ENCODE measurements at regions not wholly inside any gene's neighbourhood (a gene's known extent, or its start where the extent isn't known, plus 50 kb on each side); places are given as distances from the start of the nearest gene placed in this dataset.

DNA sequence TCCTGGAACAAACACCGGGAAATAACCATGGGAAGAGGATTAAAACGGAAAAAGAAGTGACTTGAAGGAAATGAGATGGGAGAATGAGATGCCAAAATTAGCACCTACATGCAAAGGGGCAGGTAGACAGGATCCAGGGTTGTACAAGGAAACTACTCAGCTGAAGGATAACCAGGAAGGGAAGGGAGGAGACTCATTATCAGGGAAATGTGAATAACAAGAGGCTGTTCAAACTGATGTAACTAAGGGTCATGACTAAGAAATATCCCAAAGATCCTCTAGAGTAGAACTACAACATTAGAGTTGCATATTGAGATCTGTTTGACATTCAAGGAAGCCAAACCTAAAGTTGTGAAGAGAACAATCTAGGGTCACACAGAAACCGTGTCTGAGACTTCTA is 166.2 kb upstream of the SP8 start:
- no peak for DNase-seq

DNA sequence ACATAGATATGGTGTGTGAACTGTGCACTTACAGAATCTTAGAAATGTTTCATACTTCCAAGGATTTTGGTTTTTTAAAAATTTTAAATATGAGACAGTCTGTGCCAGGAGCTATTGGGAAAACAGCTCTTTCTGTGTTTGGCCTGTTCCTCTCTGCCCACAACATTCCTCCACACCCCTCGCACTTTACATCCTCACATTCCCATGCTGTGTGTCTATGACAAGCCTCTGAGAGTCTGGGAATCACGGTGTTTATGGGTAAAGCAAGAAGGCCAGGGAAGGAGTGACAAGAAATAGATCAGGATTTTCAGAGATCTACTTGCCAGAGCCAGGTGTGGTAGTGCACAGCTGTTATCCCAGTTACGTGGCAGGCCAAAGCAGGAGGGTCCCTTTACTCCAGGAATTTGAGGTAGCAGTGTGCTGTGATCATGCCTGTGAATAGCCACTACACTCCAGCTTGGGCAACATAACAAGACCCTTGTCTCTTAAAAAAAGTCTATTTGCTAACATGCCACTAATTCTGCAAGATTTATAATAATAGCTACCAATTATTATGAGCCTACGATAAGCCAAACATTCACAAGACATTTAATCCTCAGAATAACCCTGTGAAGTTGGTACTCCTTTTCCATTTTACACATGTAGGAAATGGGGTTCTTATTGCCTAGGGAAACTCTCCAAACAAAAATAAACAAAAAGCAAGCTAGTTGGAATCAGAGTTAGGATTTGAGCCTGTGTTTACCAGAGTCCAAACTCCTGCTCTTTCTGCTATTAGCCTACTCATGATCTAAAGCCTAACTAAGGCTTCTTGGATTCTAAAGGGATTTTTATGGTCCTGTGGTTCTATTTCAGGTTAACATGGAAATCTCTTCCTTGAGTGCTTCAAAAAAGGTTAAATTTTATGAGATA is 168.3 kb upstream of the SP8 start:
- DNase-seq = no peak

DNA sequence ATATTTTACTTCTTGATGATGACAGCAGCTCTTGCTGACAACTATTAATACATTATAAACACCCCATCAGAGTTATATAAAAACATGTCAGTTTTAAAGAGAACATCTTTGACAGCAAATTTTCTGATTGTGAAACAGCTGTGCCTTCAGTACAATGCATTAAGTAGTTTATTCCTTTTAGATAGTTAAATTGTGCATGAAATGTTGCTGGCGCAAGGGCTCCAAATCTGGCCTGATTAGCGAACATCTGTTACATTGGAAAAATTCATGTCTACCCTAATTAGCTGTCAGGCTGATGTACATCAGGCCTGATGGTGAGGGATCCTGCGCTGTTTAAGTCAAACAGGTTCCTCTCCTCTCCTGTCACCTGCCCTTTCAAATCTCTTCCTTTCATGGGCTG is 171.9 kb upstream of the SP8 start:
- DNase-seq = no peak

DNA sequence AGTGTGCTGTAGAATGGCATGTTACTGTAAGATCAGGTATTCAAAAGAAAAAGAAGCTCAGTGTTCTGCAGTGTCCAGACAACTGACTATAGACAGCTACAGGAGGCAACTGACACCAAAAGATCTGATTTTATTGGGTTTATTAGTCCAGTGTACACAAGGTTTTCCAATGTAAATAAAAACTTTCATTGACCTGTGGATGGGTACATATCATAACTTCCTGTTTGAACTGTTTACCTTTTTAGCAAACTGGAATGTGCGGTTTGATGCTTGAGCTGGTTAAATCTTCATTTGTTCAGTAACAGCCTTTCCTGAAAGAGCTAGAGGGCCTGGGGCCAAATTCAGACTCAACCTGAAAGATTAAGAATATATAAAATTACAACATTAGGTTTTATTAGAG is 172.6 kb upstream of the SP8 start:
- DNase-seq = no peak

DNA sequence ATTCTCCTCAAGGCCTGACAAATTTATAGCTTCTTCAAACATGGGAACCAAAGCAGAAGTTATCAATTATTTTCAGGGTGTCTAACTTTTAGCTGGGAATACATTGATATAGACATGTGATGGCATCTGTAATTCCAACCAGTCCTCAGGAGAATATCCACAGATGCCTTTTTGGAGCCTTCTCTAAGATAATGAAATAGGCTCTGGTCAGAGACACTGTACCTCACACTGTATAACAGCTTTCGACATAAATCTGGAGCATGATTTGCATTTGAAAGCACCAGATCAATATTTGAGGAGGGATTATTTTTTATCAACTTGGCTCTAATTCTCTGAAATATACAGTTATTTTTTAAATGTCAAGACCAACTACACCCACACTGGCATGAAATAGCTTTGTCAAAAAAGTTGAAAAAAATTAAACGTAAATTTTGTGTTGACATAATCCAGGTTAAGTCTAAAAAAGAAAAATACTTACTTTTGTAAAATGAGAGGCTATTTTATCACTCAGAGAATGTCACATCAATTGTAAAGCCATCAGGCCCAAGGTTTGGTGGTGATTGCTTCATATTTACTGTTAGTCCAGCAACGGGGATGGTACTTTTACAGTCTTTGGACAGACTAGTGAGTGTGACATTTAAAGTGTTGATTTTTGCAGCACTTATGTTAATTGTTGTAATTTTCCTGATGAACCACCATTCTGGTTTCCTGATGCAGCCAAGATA is 177.0 kb upstream of the SP8 start:
- no peak for DNase-seq

DNA sequence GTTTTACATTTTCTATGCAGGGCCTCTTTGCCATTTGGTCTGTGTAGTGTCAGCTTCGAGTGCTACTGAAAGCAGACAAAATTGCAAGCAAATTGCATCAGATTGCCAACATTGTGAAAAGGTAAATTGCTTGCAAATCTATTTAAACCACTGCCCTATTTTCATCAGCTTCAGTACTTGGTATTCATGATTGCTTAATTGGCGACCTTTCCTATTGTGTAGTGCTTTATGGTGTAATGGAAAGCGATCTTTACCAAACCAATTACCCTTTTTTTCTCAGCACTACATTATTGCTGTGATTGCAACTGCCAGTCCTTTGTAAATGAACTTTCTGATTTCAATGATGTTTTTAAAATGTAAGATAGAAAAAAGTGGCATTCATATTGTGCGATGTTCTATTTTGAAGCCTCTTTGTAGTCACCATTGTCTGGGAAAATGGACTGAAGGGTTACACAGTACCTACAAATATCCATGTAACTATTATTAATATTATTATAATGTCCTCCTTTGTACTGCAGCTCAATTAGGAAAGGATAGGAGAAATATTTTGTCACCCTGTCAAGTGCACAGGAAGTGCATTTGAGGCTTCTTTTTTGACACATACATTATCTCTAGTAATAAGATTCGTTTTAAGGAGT is 177.7 kb upstream of the SP8 start:
- no peak for DNase-seq

DNA sequence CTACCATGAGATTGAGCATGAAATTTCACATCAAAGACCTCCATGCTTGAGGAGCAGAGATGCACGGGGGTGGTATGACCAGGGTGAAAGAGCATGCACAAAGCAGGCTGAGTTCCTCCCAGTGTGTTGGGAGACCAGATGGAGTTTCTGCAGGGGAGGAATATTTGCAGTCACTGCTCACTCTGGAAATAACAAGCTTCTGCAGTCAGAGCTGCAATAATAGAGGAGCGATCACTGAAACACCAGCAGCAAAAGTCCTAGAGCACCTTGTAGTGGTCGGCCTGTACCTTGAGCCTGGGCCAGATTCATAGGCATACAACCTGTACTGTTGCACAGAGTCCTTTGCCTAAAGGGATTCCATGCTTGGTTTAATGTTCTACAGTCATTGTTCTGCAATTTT is 184.5 kb upstream of the SP8 start:
- DNase-seq = no peak

DNA sequence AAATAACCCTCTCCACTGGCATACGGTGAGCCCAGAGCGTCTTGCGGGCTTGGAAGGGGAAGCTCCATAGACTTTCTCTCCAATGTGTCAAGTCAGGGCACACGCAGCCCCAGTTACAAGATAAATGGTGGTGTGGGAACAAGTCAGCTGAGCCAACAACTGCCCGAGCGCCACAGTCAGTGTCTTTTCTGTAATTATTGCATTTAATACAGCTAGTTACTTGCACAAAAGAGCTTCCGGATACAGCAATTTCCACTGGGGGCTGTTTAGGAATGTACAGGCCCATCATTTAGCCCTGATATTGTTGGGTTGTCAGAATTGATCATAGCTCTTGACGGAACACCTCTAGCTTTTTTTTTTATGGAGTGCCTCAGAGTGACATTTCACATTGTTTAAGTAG is 193.5 kb upstream of the SP8 start:
- DNase-seq = no peak

DNA sequence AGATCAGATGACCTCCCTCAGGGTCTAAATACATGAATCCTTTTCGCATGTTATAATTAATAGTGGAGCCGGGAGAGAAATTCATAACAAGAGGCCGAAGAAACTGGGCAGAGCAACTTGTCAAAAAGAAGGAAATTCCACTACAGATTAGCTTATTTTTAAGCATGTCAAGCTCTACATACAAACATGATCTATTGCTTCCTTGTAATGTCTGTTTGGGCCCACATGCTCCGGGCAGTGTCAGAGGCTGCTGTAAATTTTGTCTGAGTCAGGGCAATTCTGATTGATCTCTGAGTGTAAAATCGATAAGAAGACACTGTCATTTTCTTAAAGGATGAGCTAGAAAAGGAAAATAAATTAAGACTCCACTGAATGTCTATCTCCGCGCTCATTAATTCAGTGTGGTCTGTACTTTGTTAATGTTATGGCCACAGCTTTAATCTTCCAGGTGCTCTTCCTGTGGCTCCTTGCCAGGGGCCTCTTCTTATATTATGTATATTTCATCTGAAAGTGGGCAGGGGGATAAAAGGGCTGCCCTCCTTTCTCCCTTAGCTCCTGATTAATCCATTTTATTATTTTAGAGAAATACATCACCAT is 194.1 kb upstream of the SP8 start:
- DNase-seq = no peak

DNA sequence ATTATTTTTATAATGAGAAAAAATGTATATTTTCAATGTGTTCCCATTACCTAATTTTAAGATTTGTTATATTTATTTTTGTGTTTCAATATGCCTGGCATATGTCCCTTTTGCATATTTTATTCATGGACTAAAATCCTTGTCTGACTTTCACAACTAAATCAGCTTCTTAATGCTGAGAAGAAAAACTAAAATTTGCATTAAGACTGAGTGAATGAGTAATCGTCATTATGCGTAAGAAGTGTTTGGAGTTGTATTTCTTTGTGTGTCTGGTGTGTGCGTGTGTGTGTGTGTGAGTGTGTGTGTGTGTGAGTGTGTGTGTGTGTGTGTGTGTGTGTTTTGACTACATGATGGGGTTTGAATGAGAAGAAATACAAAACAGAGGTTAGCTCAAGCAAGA is 201.7 kb upstream of the SP8 start:
- DNase-seq = no peak

DNA sequence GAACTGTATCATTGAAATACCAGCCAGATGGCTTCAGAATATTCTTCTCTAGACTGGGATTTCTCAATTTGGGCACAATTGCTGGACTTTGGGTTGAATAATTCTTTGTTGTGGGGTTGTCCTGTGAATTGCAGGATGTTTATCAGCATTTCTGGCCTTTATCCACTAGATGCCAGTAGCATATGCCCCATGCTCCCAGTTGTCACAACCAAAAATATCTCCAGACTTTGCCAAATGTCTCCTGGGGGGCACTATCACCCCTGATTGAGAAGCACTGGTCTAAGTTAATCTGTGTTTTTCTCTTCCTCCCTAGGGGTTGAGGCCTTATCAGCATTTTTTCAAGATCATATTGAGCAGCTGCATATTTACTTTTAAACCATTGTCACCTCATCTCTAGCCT is 204.9 kb upstream of the SP8 start:
- DNase-seq = no peak

DNA sequence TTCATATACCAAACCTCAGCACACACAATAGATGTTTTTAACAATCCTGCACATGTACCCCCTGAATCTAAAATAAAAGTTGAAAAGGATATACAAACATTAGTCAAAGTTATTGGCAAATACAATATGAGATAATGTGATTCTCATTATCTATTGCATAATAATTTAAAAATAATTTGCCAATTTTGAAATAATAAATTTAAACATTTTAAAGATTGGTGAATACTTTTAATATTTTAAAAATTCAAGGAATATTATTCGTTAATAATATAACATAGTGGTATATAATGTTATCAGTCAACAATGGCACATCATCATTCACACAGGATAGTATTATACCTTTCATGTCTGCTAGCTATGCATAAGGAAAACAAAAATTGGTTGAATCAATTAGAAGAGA is 207.0 kb upstream of the SP8 start:
- no peak for DNase-seq

DNA sequence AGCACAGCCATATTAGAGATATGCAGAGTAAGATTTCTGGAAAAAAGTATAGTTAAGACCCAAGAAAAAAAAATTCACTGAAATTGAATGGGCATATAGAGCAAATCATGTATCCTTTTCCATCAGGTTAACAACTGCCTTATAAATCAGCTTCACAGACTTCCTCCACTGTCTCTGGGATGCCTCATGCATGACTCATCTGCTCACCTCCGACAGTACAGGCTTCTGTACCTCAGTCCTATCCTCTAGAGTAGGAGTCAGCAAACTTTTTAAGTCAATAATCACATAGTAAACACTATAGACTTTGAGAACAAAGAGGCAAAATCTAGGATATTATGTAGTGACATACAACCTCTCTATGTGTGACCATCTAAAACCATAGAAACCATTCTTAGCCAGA is 211.6 kb upstream of the SP8 start:
- DNase-seq = no peak

DNA sequence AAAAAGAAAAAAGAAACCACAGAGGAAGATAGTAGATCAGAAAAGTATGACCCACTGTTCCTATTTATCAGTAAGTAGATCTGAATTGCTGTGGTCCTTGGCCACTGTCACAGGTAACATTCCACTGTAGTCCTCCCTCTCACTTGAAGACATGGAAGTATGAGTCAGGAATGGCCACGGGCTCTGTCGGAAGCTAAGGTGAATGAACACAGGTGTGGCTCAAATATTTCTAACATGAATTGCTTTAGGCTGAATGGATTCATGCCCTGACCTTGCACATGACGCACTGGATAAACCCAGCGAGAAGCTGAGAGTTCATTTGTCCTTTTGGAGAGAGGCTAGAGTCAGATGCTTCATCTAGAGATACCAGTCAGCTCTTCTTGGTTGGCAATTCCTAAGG is 224.5 kb upstream of the SP8 start:
- DNase-seq = no peak

DNA sequence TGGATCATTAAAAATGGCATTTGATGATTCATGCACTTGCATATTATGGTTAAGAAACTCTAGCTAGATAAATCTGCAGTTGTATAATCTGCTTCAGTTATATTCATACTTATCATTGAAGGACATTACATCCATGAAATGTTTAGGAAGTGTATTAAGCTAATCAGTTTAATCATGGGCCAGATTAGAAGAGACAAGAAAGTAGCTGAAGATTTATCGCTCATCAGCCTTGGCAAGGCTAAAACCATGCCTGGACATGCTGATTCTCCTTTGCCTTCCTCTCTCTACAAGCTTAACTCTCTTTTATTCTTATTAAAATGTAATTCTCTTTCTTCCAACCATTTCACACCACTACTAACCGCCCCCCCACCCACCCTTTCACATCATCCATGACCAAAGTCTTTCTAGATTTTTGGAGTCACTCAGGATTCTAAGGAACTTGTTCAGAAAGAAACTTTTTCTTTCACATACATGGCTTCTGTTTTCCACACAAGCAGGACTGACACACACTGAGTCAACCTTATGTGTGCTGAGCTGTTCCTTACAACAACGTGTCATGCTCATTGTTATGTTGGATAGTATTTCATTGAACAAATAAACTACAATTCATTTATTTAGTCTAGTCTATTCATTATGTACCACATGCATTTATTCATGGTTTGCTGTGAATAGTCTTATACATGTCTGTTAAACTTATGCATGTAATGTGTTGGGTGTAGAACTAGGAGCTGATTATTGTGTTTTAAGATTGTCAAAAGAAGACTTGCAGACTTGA is 227.3 kb upstream of the SP8 start:
- DNase-seq = no peak

DNA sequence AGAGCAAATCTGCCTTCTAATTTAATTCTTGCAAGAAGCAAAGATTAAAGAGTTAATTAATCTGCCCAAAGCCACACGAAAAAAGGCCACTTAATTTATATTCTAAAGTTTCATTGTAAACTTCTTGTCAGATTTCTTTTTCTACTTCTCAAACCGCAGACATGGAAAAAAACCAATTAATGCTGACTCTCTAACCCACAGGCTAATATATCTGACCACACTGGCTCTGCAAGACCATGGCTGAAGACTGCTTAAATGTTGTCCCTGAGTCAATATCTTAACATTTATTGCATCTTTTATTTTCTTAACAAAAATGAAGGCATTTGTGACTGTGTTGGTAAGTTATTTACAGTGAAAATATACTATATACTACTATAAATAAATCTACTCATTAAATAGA is 234.0 kb upstream of the SP8 start:
- no peak for DNase-seq

DNA sequence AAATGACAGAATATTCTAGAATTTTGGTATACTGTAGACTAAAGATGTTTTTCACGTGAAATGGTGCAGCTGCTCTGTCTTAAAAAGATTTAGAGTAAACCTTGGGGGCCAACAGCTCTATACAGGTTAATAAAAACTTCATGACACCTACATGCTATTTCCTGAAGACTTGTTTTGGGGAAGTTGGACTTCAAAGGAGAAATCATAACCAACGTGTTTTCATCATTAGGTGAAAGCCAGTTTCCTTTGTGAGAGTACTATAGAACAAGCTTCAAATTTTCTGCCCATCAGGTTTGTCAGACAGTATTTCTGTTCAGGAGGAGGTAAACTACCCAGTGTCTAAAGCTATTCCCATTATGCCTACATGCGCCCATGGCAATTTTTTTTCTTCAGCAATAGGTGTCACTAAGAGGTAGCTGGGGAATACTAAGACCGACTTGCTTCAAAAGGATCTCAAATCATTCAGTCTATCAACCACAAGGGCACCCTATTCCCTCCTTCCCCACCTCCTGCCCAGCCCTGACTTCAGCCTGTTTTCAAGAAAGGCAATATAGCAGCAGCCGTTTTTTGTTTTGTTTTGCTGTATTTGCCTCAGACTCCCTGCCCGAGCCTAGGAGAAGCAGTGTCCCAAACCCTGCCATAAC is 237.3 kb upstream of the SP8 start:
- DNase-seq = no peak

DNA sequence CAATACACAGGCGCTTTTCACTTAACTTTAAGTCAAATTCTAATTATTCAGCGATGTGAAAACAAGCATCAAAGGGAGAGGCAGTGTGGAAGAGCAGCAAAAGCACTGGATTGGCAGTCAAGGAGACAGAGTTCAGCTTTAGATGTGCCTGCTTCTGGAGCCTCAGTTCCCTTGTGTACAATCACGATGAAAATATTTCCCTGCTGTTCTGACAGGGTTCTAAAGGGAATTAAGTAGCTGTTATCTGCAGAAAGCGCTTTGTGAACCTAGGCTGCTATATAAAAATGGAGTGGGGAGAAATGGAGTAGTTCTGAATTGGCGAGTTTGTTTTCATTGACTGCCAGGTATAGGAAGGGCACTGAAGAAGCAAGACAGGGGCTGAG is 237.8 kb upstream of the SP8 start:
- no peak for DNase-seq

DNA sequence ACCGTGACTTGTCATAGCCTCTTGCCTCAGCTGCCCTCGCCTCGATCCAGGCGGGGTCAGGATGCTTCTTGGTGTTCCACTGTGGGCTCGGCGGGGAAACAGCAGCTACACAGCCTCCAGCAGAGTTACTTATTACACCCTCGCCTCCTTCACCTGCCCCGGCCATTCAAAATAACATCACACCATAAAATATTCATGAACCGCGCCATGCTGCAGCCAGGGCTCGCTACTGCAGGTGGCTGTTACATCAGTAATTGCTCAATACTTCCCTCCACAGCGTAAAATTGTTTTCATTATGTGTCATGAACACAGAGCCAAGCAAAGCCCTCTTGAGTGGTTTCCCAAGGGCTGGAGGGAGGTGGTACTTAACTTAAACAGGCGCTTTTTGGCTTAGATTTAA is 241.5 kb upstream of the SP8 start:
- no peak for DNase-seq

DNA sequence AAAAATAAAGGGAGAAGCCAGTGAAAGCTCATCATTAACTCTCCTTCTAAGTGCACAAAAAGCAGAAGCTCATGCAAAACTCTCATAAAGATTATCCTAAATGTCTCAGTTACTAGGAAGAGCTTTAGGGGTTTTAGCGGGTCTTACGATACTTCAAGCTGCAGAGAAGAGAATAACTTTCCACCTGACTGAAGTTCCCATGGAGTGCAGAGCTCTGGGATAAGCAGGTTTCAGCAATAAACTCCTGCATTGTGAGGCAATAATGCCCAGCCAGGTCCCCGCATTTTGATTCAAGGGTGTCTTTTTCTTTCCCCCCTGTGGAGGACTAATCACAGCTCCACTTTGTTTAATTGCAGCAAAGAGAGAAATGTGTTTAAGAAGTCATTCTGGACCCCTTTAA is 241.9 kb upstream of the SP8 start:
- no peak for DNase-seq

DNA sequence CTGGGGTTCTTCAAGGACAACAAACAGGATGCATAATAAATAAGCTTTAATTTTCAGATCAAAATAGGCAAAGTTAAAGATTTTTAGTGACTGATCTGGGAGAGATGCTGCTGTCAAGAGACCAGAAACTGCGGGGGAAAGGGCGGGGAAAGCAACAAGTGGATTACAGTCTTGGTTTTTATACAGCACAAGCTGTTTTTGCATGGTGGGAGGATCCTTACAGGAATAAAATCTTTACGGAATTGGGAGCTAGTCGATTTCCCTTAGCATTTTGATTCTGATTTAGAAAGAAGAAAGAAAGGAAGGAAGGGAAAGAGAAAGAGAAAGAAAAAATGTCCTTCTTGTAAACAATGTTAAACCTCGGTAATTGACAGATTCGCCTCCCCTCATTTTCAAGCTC is 242.3 kb upstream of the SP8 start:
- DNase-seq = no peak

DNA sequence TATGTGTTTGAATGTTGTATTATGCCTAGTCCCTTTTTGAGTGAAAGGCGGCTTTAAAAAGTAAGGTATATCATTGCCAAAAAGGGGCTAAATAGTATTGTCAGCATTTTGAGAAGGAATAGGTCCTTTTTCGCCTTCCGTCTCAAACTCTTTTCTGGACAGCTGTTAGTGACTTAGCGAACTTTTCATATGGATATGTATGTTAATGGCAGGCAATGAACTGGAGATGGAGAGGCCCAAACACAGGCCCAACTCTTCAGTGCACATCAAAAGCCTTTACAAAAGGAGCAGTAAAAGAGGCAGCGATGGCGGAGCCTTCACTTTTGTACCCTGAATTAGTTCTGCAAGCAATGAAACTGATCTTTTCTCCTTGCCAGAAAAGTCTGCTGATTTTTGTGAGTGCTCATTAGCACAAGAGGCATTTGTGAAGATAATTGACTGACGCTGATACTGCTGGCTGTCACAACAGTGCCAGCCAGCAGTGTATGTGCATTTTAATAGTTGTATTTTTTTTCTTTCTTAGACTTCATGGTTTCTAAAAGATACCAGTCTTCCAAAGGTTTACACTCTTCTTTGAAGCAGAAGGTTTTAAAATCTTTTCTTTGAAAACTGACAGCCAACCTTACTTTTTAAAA is 243.7 kb upstream of the SP8 start:
- DNase-seq = no peak

Measured in fibroblast of skin of abdomen (primary cell).